Caco-2 (cell line): ENCODE measurements at regions not wholly inside any gene's neighbourhood (a gene's known extent, or its start where the extent isn't known, plus 50 kb on each side); places are given as distances from the start of the nearest gene placed in this dataset.

Source experiments
- BruUV-seq: library from RNA; stranded (reverse); fragments of 400-500 nt; replicated peaks from 2 replicates; lab custom pipeline; 2021; lab: Mats Ljungman, UMichigan
- CTCF ChIA-PET: fragments of 300-600 bp; sonication (Branson Sonifier 250); formaldehyde crosslinking; loops from one replicate; lab custom pipeline; 2022; ENCODE audit warnings: antibody characterized with exemption; lab: Charles Lee
- POLR2A ChIA-PET: fragments of 300-600 bp; sonication (Branson Sonifier 250); formaldehyde crosslinking; loops from one replicate; lab custom pipeline; 2022; ENCODE audit warnings: antibody characterized with exemption; lab: Charles Lee
- DNase-seq, 2 experiments: peaks; one replicate each; pipeline versions ENCODE4 v3.0.0 to v3.0.0-alpha.2; 2020 to 2022
- H3K27me3 ChIP-seq: replicated peaks from 2 replicates; pipeline ENCODE4 v1.6.0; 2011; ENCODE audit warnings: low read length; ENCODE audit not compliant: control insufficient read depth, insufficient read depth
- H3K36me3 ChIP-seq: 2 replicates; pipeline ENCODE4 v1.5.1; 2011; ENCODE audit warnings: low read length; ENCODE audit not compliant: control insufficient read depth, insufficient read depth
- H3K4me1 ChIP-seq: fragments of 250-450 bp; sonication (Bioruptor Pico); 2 replicates; pipeline ENCODE4 v1.5.1; 2020; ENCODE audit warnings: mild to moderate bottlenecking
- H3K4me3 ChIP-seq: 2 replicates; pipeline ENCODE4 v1.5.1; 2011; ENCODE audit warnings: low read depth, mild to moderate bottlenecking, control low read depth, low read length
- H3K9me3 ChIP-seq: fragments of 250-450 bp; sonication (Bioruptor Pico); 2 replicates; pipeline ENCODE4 v1.5.1; 2020; ENCODE audit warnings: mild to moderate bottlenecking, moderate library complexity
- H3K27ac Mint-ChIP-seq: one replicate; pipeline ENCODE4 v1.8.0; 2022; ENCODE audit warnings: mixed read lengths; ENCODE audit not compliant: unreplicated experiment
- H3K27me3 Mint-ChIP-seq: one replicate; pipeline ENCODE4 v1.8.0; 2022; ENCODE audit warnings: mixed read lengths; ENCODE audit not compliant: insufficient read depth, unreplicated experiment
- H3K36me3 Mint-ChIP-seq: one replicate; pipeline ENCODE4 v1.8.0; 2022; ENCODE audit warnings: mild to moderate bottlenecking, mixed read lengths; ENCODE audit not compliant: insufficient read depth, unreplicated experiment
- H3K4me1 Mint-ChIP-seq: one replicate; pipeline ENCODE4 v1.8.0; 2022; ENCODE audit warnings: low read depth, mixed read lengths; ENCODE audit not compliant: unreplicated experiment
- H3K4me3 Mint-ChIP-seq: one replicate; pipeline ENCODE4 v1.8.0; 2022; ENCODE audit warnings: mild to moderate bottlenecking, moderate library complexity, mixed read lengths; ENCODE audit not compliant: unreplicated experiment
- H3K9me3 Mint-ChIP-seq: one replicate; pipeline ENCODE4 v1.8.0; 2022; ENCODE audit warnings: mixed read lengths; ENCODE audit not compliant: unreplicated experiment
- CTCF ChIP-seq, 2 experiments: fragments of 200-600 bp in 1 of 2; IDR thresholded peaks; 1 replicate in 1 of 2; 2 replicates in 1 of 2; pipeline versions ENCODE4 v1.5.1 to v1.8.0; 2011 to 2022; ENCODE audit warnings: antibody characterized with exemption in 1 of 2, control low read depth in 1 of 2, inconsistent platforms in 1 of 2, low read depth in 1 of 2, low read length in 1 of 2, mild to moderate bottlenecking in 1 of 2, moderate library complexity in 1 of 2; ENCODE audit not compliant: insufficient read depth in 1 of 2, severe bottlenecking in 1 of 2, unreplicated experiment in 1 of 2
- intact Hi-C: fragments of 100-400 bp; cut with micrococcal nuclease; formaldehyde crosslinking; loops from one replicate; pipeline ENCODE4 v1.10.0; 2022; ENCODE audit not compliant: unreplicated experiment

DNA sequence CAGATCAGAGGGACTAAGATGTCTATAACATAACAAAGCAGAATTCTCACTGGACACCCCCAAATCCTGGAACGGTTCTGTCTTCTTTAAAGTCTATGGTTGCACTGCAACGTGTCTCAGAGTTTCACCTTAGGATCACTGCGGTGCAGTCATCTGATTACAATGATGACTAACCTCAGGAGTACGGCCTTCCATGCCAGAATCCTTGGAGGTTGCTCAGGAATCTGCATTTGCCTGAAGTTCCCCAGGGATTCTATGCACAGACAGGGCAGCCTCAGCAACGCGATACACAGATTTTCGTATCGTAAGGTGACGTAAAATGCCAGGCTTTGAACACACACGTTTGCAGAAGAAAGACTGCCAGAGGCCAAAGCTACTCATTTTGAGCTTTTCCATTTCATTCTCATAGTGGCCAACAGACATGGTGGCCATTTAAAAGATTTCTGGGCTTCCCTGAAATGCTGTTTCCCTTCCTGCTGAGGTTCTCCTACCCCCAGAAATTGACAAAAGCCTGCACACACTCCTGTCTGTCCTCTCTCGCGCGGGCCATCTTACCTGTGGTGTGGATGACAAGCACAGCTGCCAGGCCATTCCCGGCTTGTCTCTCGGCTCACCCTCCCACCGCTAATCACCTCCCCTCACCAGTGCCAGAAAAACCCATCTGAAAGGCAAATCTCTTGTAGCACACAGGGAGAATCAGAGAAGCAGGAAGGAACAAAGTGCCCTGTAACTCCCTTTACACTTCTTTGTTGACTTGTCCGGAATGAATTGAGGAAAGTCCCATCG lies 148.8 kb downstream of the ACKR3 start:
- H3K9me3 ChIP-seq, result no peaks in the 10 kb centered on the region
- intact Hi-C loops, result no loop called here
- CTCF ChIA-PET, result no interaction called here
- no peak for TF ChIP-seq CTCF (IDR thresholded peaks at IDR 0.05; ENCODE audit: insufficient read depth in 1 of 2, low read depth in 1 of 2, low read length in 1 of 2, severe bottlenecking in 1 of 2, unreplicated experiment in 1 of 2)
- Mint-ChIP-seq H3K27me3 (no peaks in the 10 kb centered on the region), H3K9me3 (no peaks in the 10 kb centered on the region), H3K4me1 (no peaks in the 10 kb centered on the region), H3K36me3 (no peaks in the 10 kb centered on the region), H3K4me3 (no peak overlapping the region), H3K27ac (no peak overlapping the region)
- H3K4me3 ChIP-seq, result no peak overlapping the region
- H3K36me3 ChIP-seq, result no peaks in the 10 kb centered on the region
- POLR2A ChIA-PET, result no interaction called here
- H3K27me3 ChIP-seq, result no peaks in the 10 kb centered on the region
- H3K4me1 ChIP-seq, result peaks cover 12% of the 10 kb centered on the region
- BruUV-seq, result no TSS peak
- DNase-seq, result no peak

GRCh38 chr2:236719192-236719635 lies 149.6 kb downstream of the ACKR3 start:
- CTCF ChIA-PET, result no interaction called here
- Histone ChIP-seq H3K4me3 (no peak overlapping the region), H3K27me3 (no peaks in the 10 kb centered on the region), H3K36me3 (no peaks in the 10 kb centered on the region), H3K4me1 (peaks cover 4% of the 10 kb centered on the region; the same call in 1 of the 2 replicates), H3K9me3 (no peaks in the 10 kb centered on the region)
- no peak for DNase-seq
- H3K4me3 Mint-ChIP-seq, result no peak overlapping the region
- no peaks in the 10 kb centered on the region for H3K36me3 Mint-ChIP-seq
- no peaks in the 10 kb centered on the region for H3K27me3 Mint-ChIP-seq
- no peaks in the 10 kb centered on the region for H3K4me1 Mint-ChIP-seq
- no peak overlapping the region for H3K27ac Mint-ChIP-seq
- POLR2A ChIA-PET, result no interaction called here
- no peaks in the 10 kb centered on the region for H3K9me3 Mint-ChIP-seq
- TF ChIP-seq CTCF (IDR thresholded peaks at IDR 0.05; ENCODE audit: insufficient read depth in 1 of 2, low read depth in 1 of 2, low read length in 1 of 2, severe bottlenecking in 1 of 2, unreplicated experiment in 1 of 2), result no peak
- intact Hi-C loops, result no loop called here
- BruUV-seq, result no TSS peak

- no peaks in the 10 kb centered on the region for H3K9me3 ChIP-seq
- no peak overlapping the region for H3K4me3 ChIP-seq
- CTCF ChIA-PET, result no interaction called here
- H3K27me3 Mint-ChIP-seq, result no peaks in the 10 kb centered on the region
- BruUV-seq, result no TSS peak
- H3K27me3 ChIP-seq, result no peaks in the 10 kb centered on the region
- no peak overlapping the region for H3K4me3 Mint-ChIP-seq
- intact Hi-C loops, result no loop called here
- H3K4me1 ChIP-seq, result no peaks in the 10 kb centered on the region
- H3K27ac Mint-ChIP-seq, result no peak overlapping the region
- no peaks in the 10 kb centered on the region for H3K36me3 Mint-ChIP-seq
- no peaks in the 10 kb centered on the region for H3K4me1 Mint-ChIP-seq
- POLR2A ChIA-PET, result no interaction called here
- no peak for DNase-seq
- H3K9me3 Mint-ChIP-seq, result no peaks in the 10 kb centered on the region
- H3K36me3 ChIP-seq, result no peaks in the 10 kb centered on the region
- TF ChIP-seq CTCF (IDR thresholded peaks at IDR 0.05; ENCODE audit: insufficient read depth in 1 of 2, low read depth in 1 of 2, low read length in 1 of 2, severe bottlenecking in 1 of 2, unreplicated experiment in 1 of 2), result no peak
These were observed 151.4 kb downstream of the ACKR3 start for GRCh38 chr2:236720974-236721540.
